Neutrophil (primary cell): ENCODE measurements at regions not wholly inside any gene's neighbourhood (a gene's known extent, or its start where the extent isn't known, plus 50 kb on each side); places are given as distances from the start of the nearest gene placed in this dataset.

Experiments used
- H3K27ac ChIP-seq: fragments of 200-600 bp; sonication (generic); 2 replicates; pipeline ENCODE4 v1.5.1; 2016; ENCODE audit warnings: mild to moderate bottlenecking, moderate library complexity
- H3K27me3 ChIP-seq: fragments of 200-600 bp; sonication (generic); 2 replicates; pipeline ENCODE4 v1.6.0; 2016; ENCODE audit warnings: mild to moderate bottlenecking
- H3K36me3 ChIP-seq: fragments of 200-600 bp; sonication (generic); 2 replicates; pipeline ENCODE4 v1.5.1; 2017
- H3K4me1 ChIP-seq, 2 experiments: fragments of 200-600 bp in 1 of 2; sonication (generic) in 1 of 2; 1 replicate in 1 of 2; 2 replicates in 1 of 2; pipeline versions ENCODE4 v1.5.1 to v1.6.1; 2013 to 2016; ENCODE audit warnings: low read depth in 1 of 2, low read length in 1 of 2, mild to moderate bottlenecking in 1 of 2, moderate library complexity in 1 of 2; ENCODE audit not compliant: control insufficient read depth in 1 of 2, insufficient read depth in 1 of 2
- H3K4me3 ChIP-seq, 2 experiments: fragments of 200-600 bp in 1 of 2; sonication (generic) in 1 of 2; 1 replicate in 1 of 2; 2 replicates in 1 of 2; pipeline ENCODE4 v1.5.1; 2013 to 2016; ENCODE audit warnings: low read depth in 1 of 2, low read length in 1 of 2, mild to moderate bottlenecking in 1 of 2, moderate library complexity in 1 of 2
- H3K9me3 ChIP-seq: fragments of 200-600 bp; sonication (generic); 2 replicates; pipeline ENCODE4 v1.5.1; 2016
- TF ChIP-seq, protein P1 (sequence below): fragments of 200-600 bp; sonication (generic); IDR thresholded peaks from 2 replicates; pipeline ENCODE4 v1.5.1; 2016; ENCODE audit warnings: antibody characterized with exemption

- Histone ChIP-seq H3K36me3 (no peaks in the 10 kb centered on the region), H3K4me1 (no peaks in the 10 kb centered on the region), H3K4me3 (no peak overlapping the region), H3K27me3 (no peaks in the 10 kb centered on the region), H3K9me3 (no peaks in the 10 kb centered on the region), H3K27ac (no peak overlapping the region)
- TF ChIP-seq, protein P1, sequence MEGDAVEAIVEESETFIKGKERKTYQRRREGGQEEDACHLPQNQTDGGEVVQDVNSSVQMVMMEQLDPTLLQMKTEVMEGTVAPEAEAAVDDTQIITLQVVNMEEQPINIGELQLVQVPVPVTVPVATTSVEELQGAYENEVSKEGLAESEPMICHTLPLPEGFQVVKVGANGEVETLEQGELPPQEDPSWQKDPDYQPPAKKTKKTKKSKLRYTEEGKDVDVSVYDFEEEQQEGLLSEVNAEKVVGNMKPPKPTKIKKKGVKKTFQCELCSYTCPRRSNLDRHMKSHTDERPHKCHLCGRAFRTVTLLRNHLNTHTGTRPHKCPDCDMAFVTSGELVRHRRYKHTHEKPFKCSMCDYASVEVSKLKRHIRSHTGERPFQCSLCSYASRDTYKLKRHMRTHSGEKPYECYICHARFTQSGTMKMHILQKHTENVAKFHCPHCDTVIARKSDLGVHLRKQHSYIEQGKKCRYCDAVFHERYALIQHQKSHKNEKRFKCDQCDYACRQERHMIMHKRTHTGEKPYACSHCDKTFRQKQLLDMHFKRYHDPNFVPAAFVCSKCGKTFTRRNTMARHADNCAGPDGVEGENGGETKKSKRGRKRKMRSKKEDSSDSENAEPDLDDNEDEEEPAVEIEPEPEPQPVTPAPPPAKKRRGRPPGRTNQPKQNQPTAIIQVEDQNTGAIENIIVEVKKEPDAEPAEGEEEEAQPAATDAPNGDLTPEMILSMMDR: no peak
Measured at GRCh38 chr1:72936942-72937341, 654.6 kb upstream of the NEGR1 start.

GRCh38 chr1:72936151-72936740 is 653.9 kb upstream of the NEGR1 start:
- Histone ChIP-seq H3K27me3 (no peaks in the 10 kb centered on the region), H3K9me3 (no peaks in the 10 kb centered on the region), H3K4me3 (no peak overlapping the region), H3K4me1 (no peaks in the 10 kb centered on the region), H3K36me3 (no peaks in the 10 kb centered on the region), H3K27ac (no peak overlapping the region)
- TF ChIP-seq, protein P1: no peak

- Histone ChIP-seq H3K4me1 (no peaks in the 10 kb centered on the region), H3K9me3 (no peaks in the 10 kb centered on the region), H3K27ac (no peak overlapping the region), H3K4me3 (no peak overlapping the region), H3K27me3 (no peaks in the 10 kb centered on the region), H3K36me3 (no peaks in the 10 kb centered on the region)
- TF ChIP-seq, protein P1: no peak
Measured at GRCh38 chr1:72932025-72932424, 649.7 kb upstream of the NEGR1 start.

DNA sequence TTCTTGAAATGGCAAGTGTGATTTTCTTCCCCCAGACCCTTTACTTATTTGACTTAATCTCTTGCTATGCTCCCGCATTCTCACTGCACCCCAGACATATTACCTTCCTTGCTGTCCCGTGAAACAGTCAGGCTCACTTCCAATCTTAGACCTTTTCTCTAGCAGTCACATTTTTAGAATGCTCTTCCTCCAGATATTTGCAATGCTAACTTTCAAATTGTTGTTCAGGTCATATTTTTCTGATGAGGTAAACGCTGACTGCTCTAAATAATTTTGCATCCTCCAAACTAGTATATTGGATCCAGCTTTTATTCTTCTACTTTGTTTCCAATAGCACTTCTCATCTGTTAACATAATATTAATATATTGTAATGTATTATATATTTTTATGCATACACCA is 648.2 kb upstream of the NEGR1 start:
- no peak overlapping the region for H3K27ac ChIP-seq
- H3K9me3 ChIP-seq: no peaks in the 10 kb centered on the region
- H3K4me3 ChIP-seq: no peak overlapping the region
- H3K4me1 ChIP-seq: no peaks in the 10 kb centered on the region
- no peaks in the 10 kb centered on the region for H3K36me3 ChIP-seq
- no peaks in the 10 kb centered on the region for H3K27me3 ChIP-seq
- TF ChIP-seq, protein P1: no peak

- Histone ChIP-seq H3K27me3 (no peaks in the 10 kb centered on the region), H3K9me3 (no peaks in the 10 kb centered on the region), H3K36me3 (no peaks in the 10 kb centered on the region), H3K27ac (no peak overlapping the region), H3K4me1 (no peaks in the 10 kb centered on the region), H3K4me3 (no peak overlapping the region)
- TF ChIP-seq, protein P1: no peak
Measured at GRCh38 chr1:72918940-72919339, 636.6 kb upstream of the NEGR1 start.

DNA sequence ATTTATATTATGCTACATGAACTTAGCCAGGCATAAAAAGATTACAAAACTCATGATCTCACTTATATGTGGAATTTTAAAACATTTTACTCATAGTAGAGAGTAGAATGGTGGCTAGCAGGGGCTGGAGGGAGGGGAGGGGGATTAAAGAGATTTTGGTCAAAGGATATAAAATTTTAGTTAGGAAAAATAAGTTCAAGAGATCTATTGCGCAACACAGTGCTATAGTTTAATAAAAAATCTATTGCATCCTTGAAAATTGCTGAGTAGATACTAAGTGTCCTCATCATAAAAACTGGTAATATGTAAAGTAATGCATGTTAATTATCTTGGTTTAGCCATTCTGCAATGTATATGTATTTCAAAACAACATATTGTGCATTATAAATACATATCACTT is 635.6 kb upstream of the NEGR1 start:
- Histone ChIP-seq H3K9me3 (no peaks in the 10 kb centered on the region), H3K36me3 (no peaks in the 10 kb centered on the region), H3K27me3 (no peaks in the 10 kb centered on the region), H3K4me3 (no peak overlapping the region), H3K27ac (no peak overlapping the region), H3K4me1 (no peaks in the 10 kb centered on the region)
- TF ChIP-seq, protein P1: no peak
